ENCODE measurements at regions not wholly inside any gene's neighbourhood (a gene's known extent, or its start where the extent isn't known, plus 50 kb on each side); places are given as distances from the start of the nearest gene placed in this dataset.

GRCh38 chr17:11002417-11002816 is 164.5 kb upstream of the PIRT start:
- TF ChIP-seq POLR2AphosphoS5 (IDR thresholded peaks at IDR 0.05; ENCODE audit: insufficient read depth in 1 of 2, low read depth in 1 of 2) (no peak), POLR2A (IDR thresholded peaks at IDR 0.05) (no peak)

Measured in vagina (tissue), 2 donors.